HG02840 (cell line): ENCODE measurements at regions not wholly inside any gene's neighbourhood (a gene's known extent, or its start where the extent isn't known, plus 50 kb on each side); places are given as distances from the start of the nearest gene placed in this dataset.

ENCODE experiments used
- ATAC-seq: cut with Tn5 transposase; IDR thresholded peaks from one replicate; pipeline ENCODE4 v1.9.1; 2021; ENCODE audit warnings: mild to moderate bottlenecking, moderate library complexity, moderate number of reproducible peaks; ENCODE audit not compliant: unreplicated experiment, low FRiP score

DNA sequence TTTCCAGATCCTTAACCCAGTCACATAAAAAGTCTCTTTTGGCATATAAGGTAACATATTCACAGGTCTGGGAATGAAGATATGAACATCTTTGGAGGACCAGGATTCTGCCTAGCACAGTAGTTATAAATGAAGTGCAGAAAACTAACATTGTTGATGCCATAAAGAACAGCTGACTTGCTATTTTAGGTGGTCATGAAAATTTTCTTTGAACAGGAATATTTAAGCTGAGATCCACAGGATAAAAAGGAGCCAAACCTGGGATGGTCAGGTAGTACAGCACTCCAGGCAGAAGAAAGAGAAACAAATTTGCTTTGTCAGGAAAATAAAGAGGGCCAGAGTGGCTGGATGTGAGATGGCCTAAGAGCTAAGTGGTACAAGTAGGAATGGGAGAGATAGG lies 80.0 kb downstream of the CENPW start:
- no peak for ATAC-seq

DNA sequence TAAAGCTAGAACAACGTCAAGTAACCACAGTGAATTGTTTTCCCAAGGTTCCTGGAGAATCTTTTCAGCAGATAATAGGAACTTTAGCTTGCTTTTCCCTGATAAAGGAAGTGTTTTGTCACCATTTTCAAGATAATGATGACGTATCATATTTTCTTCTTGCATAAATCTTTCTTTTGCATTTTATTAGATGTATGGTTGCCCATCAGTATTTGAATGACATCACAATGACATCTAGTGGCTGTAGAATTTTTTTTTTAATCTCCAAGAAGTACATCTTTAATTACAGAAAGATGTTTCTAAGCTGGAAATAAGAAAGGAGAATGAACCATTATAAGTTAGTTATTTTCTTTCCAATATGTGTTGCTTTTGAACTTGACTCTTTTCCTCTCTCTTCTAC lies 83.0 kb downstream of the CENPW start:
- ATAC-seq = no peak

DNA sequence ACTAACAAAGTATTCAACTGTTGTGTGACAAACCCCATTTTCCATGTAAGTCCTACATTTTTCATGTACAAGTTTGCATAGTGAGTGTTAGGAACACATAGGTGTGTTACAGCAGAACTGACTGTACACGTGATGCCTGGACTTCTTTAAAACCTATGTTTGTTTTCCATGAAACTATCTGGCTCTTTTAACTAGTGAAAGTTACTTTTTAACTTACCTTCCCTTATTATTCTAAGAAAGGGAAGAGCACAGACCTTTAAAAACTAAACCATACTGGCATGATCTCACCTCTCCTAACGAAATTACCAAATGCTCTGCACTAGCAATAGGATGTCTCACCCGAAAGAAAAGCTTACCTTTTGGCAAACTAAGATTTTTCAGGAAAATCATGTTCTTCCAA lies 87.8 kb downstream of the CENPW start:
- ATAC-seq = no peak

DNA sequence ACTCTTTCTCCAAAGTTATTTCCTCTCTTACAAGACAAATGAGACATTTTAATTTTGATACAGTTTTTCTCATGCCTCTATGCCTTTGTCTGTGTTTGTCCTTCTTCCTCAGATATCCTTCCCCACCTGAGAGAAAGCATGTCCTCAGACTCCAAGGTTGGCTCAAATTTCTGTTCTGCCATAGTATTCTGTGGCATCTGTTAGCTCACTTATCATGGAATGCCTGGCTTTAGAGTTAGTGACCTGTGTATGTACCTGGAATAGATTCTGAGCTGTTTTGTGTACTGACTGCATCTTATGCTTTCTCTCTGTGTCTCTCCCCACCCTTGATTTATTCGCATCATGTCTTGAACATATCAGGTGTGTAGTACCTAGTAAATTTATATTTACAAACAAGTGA lies 90.0 kb downstream of the CENPW start:
- no peak for ATAC-seq

DNA sequence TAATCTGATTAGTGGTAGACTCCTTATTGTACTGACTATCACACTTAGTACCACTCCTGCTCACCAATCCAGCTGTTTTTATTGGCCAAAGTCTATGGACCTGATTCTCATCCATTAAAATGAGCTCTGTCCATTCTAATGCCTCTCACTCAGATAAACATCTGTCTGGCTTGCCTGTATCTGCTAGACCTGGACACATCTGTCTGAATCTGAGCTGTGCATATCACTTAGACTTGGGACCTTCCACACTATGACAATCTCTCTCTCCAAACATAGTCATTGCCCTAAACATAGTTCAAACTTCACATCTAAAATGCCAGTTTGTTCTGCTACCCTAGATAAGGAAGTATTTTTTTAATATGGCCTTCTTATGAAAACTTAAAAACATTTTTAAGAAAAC lies 92.6 kb downstream of the CENPW start:
- ATAC-seq = no peak

DNA sequence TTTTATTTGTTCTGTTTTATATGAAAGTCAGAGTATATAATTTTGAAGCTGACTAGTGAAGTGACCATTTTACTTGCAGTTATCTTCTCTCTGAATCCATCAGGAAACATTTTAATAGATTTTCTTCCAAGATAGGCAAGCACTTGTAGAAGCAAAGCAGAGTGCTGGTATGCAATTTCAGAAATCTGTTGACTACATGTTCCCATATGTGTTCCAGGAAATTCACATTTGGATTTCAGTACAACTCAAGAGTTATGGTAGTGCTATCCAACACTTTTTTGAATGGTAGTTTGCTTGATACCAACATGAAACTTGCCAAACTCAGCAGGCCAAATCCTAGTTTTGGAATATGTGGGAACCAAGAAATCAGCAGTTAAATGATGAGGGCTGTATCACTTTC lies 94.0 kb downstream of the CENPW start:
- no peak for ATAC-seq

DNA sequence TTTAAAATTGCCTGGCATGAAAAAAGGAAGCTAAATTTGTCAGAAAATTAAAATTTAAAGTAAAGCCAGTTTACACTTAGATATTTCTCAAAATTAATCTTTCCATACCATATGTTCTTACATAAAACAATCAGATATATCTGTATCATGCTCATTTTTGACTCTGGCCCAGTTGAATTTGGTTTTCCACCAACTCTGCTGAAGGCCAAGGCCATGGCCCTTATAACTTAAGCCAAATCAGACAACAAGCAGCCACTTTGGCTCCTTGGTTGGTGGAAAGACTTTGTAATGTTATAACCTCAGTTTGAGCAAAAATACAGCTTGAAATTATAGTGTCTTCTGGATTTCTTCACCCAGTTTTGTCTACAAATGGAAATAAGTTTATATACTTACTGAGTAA lies 97.3 kb downstream of the CENPW start:
- no peak for ATAC-seq

DNA sequence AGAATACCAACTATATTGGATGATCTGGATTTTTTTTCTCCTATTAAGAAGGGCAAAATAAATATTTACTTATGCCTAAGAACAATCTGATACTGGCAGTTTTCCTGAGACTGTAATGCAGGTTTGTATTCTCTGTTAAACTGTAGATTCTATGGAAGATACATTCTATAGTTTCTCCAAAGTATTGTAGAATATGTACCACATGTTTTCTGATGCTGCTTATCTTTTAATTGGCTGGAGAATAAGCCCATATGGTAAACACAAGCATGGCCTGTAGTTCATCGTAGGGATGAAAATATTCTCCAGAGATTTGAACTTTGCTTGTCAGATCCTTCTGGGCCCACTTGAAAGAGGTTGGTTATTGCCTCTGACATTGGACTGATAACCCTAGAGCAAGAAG lies 99.1 kb downstream of the CENPW start:
- ATAC-seq = no peak

DNA sequence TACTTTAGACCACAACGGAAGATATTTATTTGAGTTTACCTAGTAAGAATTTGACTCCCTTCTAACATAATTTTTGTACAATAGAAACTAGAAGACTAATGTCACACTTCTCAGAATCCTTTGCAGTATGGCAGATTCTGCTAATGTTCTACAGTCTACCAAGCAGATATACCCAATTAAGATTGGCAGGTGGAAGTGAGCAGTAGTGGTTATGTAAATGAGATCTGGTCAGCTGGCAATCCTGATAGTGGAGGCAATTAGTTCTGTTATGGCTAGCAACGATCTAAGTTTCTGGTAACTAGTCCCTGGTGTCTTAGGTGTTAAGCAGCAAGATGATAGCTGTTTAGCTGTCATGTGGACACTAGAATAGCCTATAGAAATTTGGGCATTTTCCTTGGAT lies 101.0 kb downstream of the CENPW start:
- no peak for ATAC-seq

DNA sequence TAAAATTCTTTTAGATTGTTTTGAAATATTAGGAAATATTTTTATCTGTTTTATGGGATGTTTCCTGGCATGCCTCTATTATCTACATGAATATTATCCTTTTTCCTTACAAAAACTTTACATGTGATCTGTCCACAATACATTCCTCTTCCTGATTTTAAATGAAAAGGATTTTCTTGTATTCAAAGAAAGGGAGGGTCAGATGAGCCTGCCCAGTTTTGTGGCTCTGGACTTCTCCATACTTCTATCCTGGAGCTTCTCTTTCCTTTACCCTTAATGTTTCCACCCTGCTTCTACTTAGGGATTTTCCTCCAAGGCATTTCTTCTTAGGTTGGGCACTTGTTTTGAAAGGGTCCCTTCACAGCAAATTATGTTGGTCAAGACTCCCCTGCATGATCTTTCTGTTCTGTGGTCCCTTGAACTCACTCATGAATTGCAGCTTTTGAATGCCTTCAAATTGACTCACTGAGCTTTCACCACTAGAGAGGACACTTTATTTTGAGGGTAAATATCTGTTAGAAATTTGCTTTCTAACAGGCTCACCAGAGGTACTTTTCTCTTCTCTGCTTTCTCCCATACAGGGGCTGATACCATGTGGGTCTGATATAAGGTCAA lies 104.9 kb downstream of the CENPW start:
- no peak for ATAC-seq

DNA sequence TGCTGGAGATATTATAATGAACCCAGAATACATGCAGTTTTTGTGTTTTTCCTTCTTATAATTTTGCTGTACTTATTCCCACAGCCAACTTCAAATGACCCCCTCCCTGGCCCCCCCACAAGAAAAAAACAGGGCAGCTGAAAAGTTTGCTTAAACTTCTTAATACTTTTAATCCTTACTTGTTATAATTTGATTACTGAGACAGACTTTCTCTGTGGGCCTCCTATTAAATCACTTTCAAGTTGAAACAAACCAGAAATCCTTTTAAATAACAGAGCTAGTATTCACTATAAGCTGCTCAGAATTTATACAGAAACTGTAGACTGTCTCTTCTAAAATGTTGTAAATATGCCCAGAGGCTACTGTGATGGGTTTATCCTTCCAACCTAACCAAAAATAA lies 106.3 kb downstream of the CENPW start:
- ATAC-seq = no peak

DNA sequence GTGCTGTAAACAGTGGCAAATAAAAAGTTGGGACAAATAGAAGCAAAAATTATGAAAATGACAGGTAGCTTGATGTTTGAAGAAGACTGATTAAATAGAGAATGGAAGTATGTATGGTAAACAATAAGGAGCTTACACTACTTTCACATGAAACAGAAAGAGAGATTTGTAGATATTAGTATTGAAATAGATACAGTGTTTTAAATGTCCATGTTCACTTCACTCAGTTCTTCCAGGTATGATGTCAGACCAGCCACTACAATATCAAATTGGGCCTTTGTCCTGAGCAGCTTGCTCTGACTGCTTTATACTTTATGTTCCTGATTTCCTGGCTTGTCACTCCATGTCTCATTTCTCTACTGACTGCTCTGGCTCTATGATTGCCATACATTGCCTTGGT lies 107.5 kb downstream of the CENPW start:
- no peak for ATAC-seq

DNA sequence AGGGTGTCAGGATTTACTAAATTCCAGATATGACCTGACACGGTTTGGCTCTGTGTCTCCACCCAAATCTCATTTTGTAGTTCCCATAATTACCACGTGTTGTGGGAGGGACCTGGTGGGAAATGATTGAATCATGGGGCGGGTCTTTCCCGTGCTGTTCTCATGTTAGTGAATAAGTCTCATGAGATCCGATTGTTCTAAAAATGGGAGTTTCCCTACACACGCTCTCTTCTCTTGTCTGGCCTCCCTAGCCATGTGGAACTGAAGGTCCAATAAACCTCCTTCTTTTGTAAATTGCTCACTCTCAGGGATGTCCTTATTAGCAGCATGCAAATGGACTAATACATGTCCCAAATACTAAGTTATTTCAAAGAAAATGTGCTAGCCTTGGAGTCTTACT lies 121.1 kb downstream of the CENPW start:
- no peak for ATAC-seq

DNA sequence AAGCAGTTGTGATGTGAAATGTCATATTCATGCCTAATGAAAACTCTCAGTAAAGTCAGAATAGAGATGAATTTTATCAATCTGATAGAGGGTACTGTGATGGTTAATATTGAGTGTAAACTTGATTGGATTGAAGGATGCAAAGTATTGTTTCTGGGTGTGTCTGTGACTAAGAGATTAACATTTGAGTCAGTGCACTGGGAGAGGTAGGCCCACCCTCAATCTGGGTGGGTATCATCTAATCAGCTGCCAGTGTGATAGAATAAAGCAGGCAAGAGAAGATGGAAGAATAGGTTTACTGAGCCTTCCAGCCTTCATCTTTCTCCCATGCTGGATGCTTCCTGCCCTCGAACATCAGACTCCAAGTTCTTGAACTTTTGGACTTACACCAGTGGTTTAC lies 124.3 kb downstream of the CENPW start:
- no peak for ATAC-seq

DNA sequence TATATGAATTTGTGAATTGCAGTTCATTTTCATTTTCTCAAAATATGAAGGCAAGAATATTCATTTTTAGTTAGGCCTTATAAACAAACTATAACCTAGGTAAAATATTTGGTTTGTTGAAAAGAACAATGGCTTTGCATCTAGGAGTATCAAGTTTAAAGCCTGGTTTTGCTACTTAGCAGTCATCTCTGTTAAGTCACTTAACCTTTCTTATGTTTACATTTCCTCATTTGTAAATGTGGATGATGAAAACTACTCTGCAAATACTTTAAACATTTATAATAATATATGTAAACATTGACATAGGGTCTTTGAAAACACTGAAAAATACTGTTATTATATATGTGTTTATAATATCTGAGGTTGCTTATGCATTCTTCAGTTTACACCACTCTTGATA lies 135.5 kb downstream of the CENPW start:
- no peak for ATAC-seq

DNA sequence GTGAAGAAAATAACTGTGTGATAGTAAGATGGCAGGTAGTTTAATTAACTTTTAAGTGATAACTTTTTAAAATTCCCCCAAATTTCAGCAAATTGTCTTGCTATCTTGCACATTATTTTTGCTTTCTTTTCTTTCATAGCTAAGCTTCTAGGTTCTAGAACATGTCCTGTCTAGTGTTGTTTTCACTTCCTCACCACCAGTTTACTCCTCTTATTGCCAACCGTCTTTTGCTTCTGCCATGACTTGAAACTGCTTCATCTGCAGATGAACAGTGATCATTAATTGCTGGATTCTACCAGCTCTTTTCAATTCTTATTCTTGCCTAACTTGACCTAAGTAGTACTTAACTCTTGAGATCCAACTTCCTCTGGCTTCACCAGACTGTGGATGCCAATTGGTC lies 137.8 kb downstream of the CENPW start:
- ATAC-seq = no peak

DNA sequence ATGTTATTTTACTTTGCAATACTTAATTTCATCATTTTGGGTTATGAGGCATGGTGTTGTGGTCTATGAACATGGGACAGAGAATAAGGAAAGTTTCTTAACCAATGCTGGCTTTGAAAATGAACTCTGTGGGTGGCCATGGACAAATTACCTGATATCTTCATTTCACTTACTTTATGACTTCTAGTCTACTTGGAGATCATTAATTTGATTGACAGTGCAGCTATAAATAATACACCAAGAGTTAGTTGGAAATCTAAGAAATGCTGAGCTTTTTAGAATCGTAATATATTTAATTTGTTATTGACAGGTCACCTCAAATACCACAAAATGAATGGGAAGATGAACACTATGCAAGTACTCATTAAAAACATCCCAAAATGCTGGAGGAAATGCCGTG lies 140.4 kb downstream of the CENPW start:
- no peak for ATAC-seq

DNA sequence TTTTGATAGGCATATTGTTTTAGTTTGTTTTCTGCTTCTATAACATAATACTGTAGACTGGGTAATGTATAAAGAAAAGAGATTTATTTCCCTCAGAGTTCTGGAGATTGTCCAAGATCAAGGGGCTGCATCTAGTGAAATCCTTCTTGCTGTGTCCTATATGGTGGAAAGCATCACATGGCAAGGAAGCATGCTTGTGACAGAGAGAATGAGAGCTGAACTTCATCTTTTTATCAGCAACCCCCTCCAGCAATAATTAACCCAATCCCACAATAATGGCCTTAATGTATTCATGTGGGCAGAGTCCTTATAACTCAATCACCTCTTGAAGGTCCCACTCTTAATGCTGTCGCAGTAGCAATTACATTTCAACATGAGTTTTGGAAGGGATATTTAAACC lies 141.4 kb downstream of the CENPW start:
- ATAC-seq = no peak

DNA sequence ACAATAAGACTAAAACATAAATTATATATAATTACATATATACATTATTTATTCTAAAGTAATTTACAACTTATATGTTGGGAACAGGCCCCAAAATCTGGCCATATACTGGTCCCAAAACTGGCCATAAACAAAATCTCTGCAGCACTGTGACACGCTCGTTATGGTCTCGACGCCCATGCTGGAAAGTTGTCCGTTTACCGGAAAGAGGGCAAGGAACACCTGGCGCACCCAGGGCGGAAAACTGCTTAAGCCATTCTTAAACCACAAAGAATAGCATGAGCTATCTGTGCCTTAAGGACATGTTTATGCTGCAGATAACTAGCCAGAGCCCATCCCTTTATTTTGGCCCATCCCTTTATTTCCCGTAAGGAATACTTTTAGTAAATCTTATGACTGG lies 164.9 kb downstream of the CENPW start:
- ATAC-seq = no peak

DNA sequence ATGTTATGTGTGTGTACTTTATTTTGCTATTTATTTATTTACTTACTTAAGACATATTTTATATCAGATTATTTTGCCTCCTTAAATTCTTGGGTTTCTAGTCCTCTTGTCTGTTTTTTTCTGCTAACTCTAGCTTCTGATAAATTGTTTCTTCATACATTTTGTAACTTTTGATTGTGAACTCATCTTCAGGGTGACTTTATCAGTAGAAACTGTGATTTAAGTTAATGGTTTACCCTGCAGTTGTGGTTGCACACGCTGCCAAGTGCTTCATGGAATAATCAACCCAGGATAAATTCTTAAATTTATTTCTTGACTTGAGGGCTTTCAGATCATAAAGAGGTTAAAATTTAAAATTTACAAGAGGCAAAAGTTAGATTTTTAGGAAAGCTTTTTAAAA lies 173.3 kb downstream of the CENPW start:
- ATAC-seq = no peak

DNA sequence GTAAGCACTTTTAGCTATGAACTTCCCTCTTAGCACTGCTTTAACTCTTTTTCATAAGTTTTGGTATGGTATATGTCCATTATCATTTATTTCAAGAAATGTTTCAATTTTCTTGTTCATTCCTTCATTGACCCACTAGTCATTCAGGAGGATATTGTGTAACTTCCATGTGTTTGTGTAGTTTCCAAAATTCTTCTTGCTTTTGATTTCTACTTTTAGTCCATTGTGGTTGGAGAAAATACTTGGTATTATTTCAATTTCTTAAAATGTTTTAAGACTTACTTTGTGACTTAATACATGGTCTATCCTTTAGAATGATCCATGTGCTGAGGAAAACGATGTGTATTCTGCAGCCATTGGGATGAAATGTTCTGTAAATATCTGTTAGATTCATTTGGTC lies 176.5 kb downstream of the CENPW start:
- no peak for ATAC-seq

DNA sequence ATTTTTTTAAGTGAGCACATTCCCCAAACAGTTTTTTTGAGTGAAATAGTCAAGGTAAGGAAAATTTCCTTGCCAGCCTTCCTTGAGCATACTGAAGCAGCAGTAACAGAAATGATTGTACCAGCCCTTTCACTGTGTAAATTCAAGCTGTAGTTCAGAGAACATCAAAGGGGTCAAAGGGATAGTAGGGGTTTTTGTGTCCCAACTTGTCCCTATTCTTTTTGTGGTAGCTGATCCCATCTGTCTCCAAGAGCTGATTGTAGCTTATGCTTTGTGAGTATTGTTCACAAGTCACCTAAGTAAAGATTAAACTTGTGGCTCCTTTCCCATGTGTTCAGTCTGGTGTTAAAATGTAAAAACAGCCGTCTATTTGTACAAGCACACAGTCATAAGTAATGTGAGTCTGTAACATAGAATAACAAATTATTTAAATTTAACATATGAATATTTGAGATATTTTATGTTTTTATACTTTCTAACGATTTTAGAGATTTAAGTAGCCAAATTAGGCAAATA lies 185.0 kb downstream of the CENPW start:
- no peak for ATAC-seq

DNA sequence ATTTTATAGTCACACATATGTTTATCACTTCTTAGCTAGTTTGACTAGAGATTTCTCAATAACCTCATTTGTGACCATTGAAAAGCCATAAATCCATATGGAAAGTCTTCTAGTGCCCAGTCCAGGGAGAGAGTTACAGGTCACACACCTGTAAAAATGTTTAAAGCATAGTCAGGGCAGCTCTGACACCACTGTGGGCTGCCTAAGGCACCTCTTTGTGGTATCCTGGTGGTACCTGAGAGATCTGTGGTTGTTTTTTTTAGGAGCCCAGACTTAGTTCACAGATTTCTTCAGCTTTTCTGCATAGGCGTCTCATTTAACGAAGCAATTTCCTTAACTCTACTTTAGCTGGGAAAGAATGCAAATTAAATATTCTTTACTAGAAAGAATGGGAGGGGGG lies 186.6 kb downstream of the CENPW start:
- no peak for ATAC-seq
